Ovary (tissue), 3 donors: ENCODE measurements at regions not wholly inside any gene's neighbourhood (a gene's known extent, or its start where the extent isn't known, plus 50 kb on each side); places are given as distances from the start of the nearest gene placed in this dataset.
"Not testable (repeated sequence)": the region's sequence is repeated elsewhere in the genome, so short reads cannot be mapped to it uniquely, and the experiment has no call there.

Experiments used
- POLR2A ChIP-seq: fragments of 450-650 bp; IDR thresholded peaks from one replicate; pipeline ENCODE4 v1.6.1; 2017; ENCODE audit warnings: antibody characterized with exemption, mild to moderate bottlenecking, moderate library complexity
- TF ChIP-seq, protein P1 (sequence below), 3 donors: fragments of 450-650 bp in 2 of 3; fragments of 200-600 bp in 1 of 3; IDR thresholded peaks; one replicate each; pipeline versions ENCODE4 v1.5.1 to v1.8.0; 2016 to 2022; ENCODE audit warnings: antibody characterized with exemption in 3 of 3, mild to moderate bottlenecking in 1 of 3
- donor health status: DM: no; HTN: no; CAD: no.

DNA sequence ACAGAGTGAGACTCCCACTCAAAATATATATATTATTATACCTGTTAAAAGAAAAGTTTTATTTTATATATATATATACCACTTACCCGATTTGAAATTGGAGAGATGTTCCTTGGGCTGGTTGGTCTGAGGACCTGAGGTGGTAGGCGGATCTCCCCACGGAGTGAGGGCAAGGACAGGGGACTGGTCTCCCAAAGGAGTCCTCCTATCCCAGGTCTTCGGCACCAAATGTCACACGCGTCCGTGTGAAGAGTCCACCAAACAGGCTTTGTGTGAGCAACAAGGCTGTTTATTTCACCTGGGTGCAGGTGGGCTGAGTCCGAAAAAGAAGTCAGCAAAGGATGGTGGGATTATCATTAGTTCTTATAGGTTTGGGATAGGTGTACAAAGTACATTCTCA lies 228.2 kb downstream of the COPRS start:
- TF ChIP-seq, protein P1, sequence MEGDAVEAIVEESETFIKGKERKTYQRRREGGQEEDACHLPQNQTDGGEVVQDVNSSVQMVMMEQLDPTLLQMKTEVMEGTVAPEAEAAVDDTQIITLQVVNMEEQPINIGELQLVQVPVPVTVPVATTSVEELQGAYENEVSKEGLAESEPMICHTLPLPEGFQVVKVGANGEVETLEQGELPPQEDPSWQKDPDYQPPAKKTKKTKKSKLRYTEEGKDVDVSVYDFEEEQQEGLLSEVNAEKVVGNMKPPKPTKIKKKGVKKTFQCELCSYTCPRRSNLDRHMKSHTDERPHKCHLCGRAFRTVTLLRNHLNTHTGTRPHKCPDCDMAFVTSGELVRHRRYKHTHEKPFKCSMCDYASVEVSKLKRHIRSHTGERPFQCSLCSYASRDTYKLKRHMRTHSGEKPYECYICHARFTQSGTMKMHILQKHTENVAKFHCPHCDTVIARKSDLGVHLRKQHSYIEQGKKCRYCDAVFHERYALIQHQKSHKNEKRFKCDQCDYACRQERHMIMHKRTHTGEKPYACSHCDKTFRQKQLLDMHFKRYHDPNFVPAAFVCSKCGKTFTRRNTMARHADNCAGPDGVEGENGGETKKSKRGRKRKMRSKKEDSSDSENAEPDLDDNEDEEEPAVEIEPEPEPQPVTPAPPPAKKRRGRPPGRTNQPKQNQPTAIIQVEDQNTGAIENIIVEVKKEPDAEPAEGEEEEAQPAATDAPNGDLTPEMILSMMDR (IDR thresholded peaks at IDR 0.05): not testable (repeated sequence)
- not testable (repeated sequence) for TF ChIP-seq POLR2A
